Coronary artery (tissue), 2 donors: ENCODE measurements at regions not wholly inside any gene's neighbourhood (a gene's known extent, or its start where the extent isn't known, plus 50 kb on each side); places are given as distances from the start of the nearest gene placed in this dataset.
"Not testable (repeated sequence)": the region's sequence is repeated elsewhere in the genome, so short reads cannot be mapped to it uniquely, and the experiment has no call there.

Experiments used
- DNase-seq: peaks from one replicate; pipeline ENCODE4 v3.0.0-alpha.2; 2017; ENCODE audit warnings: low spot score
- H3K27ac ChIP-seq, 2 donors: fragments of 200-600 bp; sonication (generic); one replicate each; pipeline ENCODE4 v1.5.1; 2016 to 2019
- H3K4me3 ChIP-seq: fragments of 200-600 bp; sonication (generic); 2 replicates; pipeline ENCODE4 v1.5.1; 2016; ENCODE audit warnings: mild to moderate bottlenecking, moderate library complexity
- TF ChIP-seq, protein P1 (sequence below): fragments of 200-600 bp; sonication (generic); IDR thresholded peaks from one replicate; pipeline ENCODE4 v1.5.1; 2019; ENCODE audit warnings: antibody characterized with exemption

DNA sequence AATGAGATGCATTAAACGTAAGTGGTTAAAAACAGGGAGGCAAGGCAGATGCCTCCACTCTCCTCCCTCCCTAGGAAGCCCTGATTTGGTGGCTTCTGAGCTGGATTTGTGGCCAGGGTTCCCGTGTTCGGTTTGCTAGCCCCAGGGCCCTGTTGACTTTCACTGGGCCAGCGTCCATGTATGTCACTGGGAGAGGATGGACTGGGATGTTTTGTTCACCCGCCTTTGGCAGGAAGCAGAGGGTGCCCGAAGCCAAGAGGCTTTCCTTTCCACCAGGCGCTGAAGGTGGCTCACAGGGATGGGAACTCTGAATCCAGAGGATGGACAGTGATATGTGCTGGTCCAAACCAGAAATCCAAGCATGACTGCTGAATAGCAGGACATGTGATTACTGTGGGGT is 146.6 kb downstream of the CSNK2A3 start:
- H3K27ac ChIP-seq, result no peak overlapping the region
- no peak overlapping the region for H3K4me3 ChIP-seq
- TF ChIP-seq, protein P1, sequence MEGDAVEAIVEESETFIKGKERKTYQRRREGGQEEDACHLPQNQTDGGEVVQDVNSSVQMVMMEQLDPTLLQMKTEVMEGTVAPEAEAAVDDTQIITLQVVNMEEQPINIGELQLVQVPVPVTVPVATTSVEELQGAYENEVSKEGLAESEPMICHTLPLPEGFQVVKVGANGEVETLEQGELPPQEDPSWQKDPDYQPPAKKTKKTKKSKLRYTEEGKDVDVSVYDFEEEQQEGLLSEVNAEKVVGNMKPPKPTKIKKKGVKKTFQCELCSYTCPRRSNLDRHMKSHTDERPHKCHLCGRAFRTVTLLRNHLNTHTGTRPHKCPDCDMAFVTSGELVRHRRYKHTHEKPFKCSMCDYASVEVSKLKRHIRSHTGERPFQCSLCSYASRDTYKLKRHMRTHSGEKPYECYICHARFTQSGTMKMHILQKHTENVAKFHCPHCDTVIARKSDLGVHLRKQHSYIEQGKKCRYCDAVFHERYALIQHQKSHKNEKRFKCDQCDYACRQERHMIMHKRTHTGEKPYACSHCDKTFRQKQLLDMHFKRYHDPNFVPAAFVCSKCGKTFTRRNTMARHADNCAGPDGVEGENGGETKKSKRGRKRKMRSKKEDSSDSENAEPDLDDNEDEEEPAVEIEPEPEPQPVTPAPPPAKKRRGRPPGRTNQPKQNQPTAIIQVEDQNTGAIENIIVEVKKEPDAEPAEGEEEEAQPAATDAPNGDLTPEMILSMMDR, result no peak
- DNase-seq, result no peak

DNA sequence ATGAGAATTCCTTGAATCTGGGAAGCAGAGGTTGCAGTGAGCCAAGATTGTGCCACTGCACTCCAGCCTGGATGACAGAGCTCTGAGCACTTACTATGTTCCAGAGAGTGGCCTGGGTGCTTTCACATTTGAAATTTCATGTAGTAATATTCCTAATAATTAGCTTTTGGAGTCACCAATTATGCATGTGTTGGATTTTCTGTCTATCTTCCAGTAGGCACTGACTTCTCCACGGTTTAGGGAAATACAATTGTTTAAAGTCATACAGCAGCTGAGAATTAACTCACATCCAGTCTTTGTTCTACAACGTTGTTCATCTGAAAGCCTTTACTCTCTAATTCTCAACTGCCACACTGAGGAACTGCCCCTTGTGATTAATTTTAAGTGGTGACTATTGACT is 150.2 kb downstream of the CSNK2A3 start:
- Histone ChIP-seq H3K27ac (no peak overlapping the region), H3K4me3 (no peak overlapping the region)
- DNase-seq, result no peak
- TF ChIP-seq, protein P1, result no peak

GRCh38 chr11:11201302-11201701 is 151.7 kb downstream of the CSNK2A3 start:
- DNase-seq, H3K27ac ChIP-seq, H3K4me3 ChIP-seq: not testable (repeated sequence)

DNA sequence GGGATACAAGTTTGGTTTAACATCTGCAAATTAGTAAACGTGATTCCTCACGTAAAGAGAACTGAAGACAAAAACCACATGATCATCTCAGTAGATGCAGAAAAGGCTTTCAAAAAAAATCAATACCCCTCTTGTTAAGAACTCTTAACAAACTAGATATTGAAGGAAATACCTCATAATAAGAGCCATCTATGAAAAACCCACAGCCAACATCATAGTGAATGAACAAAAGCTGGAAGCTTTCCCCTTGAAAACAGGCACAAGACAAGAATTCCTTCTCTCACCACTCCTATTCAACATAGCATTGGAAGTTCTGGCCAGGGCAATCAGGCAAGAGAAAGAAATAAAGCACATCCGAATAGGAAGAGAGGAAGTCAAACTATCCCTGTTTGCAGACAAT is 160.5 kb downstream of the CSNK2A3 start:
- no peak for DNase-seq
- H3K4me3 ChIP-seq, result no peak overlapping the region
- TF ChIP-seq, protein P1, result no peak
- H3K27ac ChIP-seq, result no peak overlapping the region

- H3K4me3 ChIP-seq, result no peak overlapping the region
- TF ChIP-seq, protein P1, result no peak
- DNase-seq, result no peak
- no peak overlapping the region for H3K27ac ChIP-seq
These were observed 163.5 kb downstream of the CSNK2A3 start for GRCh38 chr11:11189506-11189905.

DNA sequence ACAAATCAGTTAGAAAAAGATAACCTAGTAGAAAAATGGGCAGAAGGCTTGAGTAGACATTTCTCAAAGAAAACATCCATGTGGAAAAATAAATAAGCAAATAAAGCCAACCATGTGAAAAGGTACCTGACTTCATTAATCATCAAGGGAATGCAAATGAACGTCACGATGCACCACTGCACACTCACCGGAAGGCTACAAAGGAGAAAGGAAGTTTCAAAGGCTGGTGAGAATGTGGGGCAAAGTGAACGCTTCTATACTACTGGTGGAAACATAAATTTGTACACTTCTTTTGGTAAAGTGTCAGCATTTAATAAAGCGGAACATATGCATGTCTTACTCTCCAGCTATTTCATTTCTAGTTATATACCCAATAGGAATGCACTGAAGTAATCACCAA is 166.8 kb downstream of the CSNK2A3 start:
- TF ChIP-seq, protein P1, result no peak
- no peak overlapping the region for H3K27ac ChIP-seq
- no peak for DNase-seq
- H3K4me3 ChIP-seq, result no peak overlapping the region

- no peak for DNase-seq
- no peak overlapping the region for H3K4me3 ChIP-seq
- TF ChIP-seq, protein P1, result no peak
- no peak overlapping the region for H3K27ac ChIP-seq
These were observed 170.8 kb downstream of the CSNK2A3 start for GRCh38 chr11:11182261-11182660.
